ENCODE measurements at regions not wholly inside any gene's neighbourhood (a gene's known extent, or its start where the extent isn't known, plus 50 kb on each side); places are given as distances from the start of the nearest gene placed in this dataset.

- peak in 1 of 2 donors; percentile 41 for DNase-seq
Observed at GRCh38 chr1:244353551-244354091, 98.1 kb downstream of the ADSS2 start.

GRCh38 chr1:244354810-244355278, 96.9 kb downstream of the ADSS2 start:
- DNase-seq, result no peak

GRCh38 chr1:244356376-244356775, 95.3 kb downstream of the ADSS2 start:
- no peak for DNase-seq
